T-helper 17 cell (primary cell): ENCODE measurements at regions not wholly inside any gene's neighbourhood (a gene's known extent, or its start where the extent isn't known, plus 50 kb on each side); places are given as distances from the start of the nearest gene placed in this dataset.

ENCODE experiments used
- ATAC-seq: fragments of 150-1000 bp; cut with Tn5 transposase; 2 replicates; pipeline ENCODE4 v1.10.0; 2021; ENCODE audit warnings: mild to moderate bottlenecking, moderate library complexity
- DNase-seq, 3 donors: peaks; one replicate each; pipeline versions ENCODE4 v3.0.0 to v3.0.0-alpha.2; 2020 to 2021
- H3K9me3 ChIP-seq: one replicate; pipeline ENCODE4 v1.7.0; 2013; ENCODE audit warnings: low read length, mild to moderate bottlenecking; ENCODE audit not compliant: control insufficient read depth, poor library complexity, severe bottlenecking
- H3K27ac Mint-ChIP-seq: one replicate; pipeline ENCODE4 v1.8.0; 2022; ENCODE audit warnings: mild to moderate bottlenecking, moderate library complexity, mixed read lengths
- H3K27me3 Mint-ChIP-seq: one replicate; pipeline ENCODE4 v1.8.0; 2022; ENCODE audit warnings: mixed read lengths
- H3K36me3 Mint-ChIP-seq: one replicate; pipeline ENCODE4 v1.8.0; 2022; ENCODE audit warnings: low read depth, mixed read lengths
- H3K4me1 Mint-ChIP-seq: one replicate; pipeline ENCODE4 v1.8.0; 2022; ENCODE audit warnings: mild to moderate bottlenecking, mixed read lengths
- H3K4me3 Mint-ChIP-seq: one replicate; pipeline ENCODE4 v1.8.0; 2022; ENCODE audit warnings: mild to moderate bottlenecking, moderate library complexity, mixed read lengths

DNA sequence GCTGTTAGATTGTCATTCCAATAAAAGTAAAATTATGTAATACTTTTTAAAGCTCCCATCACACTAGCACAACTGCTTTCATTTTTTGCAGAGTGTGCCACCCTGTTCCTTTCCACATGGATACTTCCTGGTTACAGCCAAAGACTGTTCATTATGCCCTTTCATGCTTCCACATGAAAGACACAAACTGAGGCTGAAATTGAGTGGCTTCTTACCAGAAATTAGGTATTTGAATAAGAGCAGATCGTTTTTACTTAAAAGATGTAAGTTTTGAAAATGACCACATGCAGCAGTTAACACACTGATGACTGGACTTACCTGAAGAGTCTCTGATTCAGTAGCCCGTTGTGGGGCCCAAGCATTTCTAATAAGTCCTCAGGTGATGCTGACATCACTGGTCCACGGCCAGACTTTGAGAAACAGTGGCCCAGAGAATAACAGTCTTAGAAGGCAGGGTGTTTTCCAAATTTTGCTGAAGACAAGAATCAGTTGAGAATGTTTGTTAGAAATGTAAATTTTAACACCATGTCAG, 187.6 kb upstream of the DMRT1 start:
- Mint-ChIP-seq H3K27me3 (peaks cover 12% of the 10 kb centered on the region), H3K4me3 (no peak overlapping the region), H3K36me3 (peaks cover 2% of the 10 kb centered on the region), H3K27ac (no peak overlapping the region), H3K4me1 (peaks cover 24% of the 10 kb centered on the region)
- DNase-seq (no peak), ATAC-seq (no peak)
- no peaks in the 10 kb centered on the region for H3K9me3 ChIP-seq

DNA sequence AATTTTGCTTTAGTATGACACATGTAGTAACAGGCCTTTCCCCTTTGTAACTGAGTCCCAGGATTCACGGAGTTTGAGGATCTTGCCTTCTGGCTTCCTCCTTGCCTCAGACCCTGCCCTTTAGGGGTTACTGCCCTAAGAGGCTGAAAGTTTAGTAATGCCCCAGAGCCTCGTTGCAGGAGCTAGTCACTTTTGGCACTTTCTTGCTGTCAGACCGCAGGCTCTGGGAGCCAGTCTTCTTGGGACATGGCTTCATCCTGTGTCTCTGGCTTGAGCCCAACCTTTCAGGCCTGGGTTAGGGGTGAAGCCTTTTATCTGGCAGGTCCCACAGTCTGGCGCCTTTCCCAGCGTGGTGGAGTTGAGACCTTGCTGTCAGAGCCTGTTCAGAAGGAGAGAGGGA, 185.6 kb upstream of the DMRT1 start:
- Mint-ChIP-seq H3K27ac (no peak overlapping the region), H3K36me3 (peaks cover 2% of the 10 kb centered on the region), H3K27me3 (peaks cover 12% of the 10 kb centered on the region), H3K4me1 (peaks cover 10% of the 10 kb centered on the region), H3K4me3 (no peak overlapping the region)
- no peak for ATAC-seq
- no peak for DNase-seq
- H3K9me3 ChIP-seq, result no peaks in the 10 kb centered on the region

DNA sequence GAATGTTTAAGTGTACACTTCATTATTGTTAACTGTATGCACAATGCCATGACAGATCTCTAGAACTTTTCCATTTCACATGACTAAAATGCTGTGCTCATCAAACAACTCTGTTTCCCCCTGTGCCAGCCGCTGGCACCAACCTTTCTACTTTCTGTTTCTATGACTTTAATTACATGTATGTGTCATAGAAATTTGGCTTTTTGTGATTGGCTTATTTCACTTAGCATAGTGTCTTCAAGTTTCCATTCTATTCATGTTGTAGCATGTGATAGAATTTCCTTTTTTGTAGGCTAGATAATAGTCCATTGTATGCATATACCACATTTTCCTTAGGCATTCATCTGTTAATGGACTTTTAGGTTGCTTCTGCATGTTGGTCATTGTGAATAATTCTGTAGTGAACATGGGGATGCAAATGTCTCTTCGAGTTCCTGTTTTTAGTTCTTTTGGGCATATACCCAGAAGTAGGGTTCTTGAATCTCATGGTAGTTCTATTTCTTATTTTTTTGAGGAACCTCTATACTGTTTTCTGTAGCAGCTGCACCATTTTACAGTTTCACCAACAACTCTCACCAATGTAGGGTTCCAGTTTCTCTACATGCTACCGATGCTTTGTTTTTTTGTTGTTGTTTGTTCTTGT, 184.4 kb upstream of the DMRT1 start:
- Mint-ChIP-seq H3K36me3 (peaks cover 2% of the 10 kb centered on the region), H3K27ac (no peak overlapping the region), H3K4me1 (peaks cover 10% of the 10 kb centered on the region), H3K27me3 (peaks cover 12% of the 10 kb centered on the region), H3K4me3 (no peak overlapping the region)
- ATAC-seq (no peak), DNase-seq (no peak)
- no peaks in the 10 kb centered on the region for H3K9me3 ChIP-seq

DNA sequence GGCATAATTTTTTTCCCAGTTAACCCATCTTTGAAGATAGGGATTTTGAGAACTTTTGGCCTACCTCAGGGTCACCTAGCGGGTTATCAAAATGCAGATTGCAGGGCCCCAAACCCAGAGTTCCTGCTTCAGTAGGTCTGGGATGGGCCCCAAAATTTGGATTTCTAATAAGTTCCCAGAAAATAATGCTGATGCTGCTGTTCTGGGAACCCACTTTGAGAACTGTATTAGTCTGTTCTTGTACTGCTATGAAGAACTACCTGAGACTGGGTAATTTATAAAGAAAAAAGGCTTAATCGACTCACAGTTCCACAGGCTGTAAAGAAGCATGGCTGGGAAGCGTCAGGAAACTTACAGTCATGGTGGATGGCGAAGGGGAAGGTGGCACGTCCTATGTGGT, 182.2 kb upstream of the DMRT1 start:
- Mint-ChIP-seq H3K4me1 (peaks cover 11% of the 10 kb centered on the region), H3K27ac (no peak overlapping the region), H3K27me3 (peaks cover 17% of the 10 kb centered on the region), H3K4me3 (no peak overlapping the region), H3K36me3 (peaks cover 2% of the 10 kb centered on the region)
- ATAC-seq (no peak), DNase-seq (no peak)
- H3K9me3 ChIP-seq, result peaks cover 2% of the 10 kb centered on the region

DNA sequence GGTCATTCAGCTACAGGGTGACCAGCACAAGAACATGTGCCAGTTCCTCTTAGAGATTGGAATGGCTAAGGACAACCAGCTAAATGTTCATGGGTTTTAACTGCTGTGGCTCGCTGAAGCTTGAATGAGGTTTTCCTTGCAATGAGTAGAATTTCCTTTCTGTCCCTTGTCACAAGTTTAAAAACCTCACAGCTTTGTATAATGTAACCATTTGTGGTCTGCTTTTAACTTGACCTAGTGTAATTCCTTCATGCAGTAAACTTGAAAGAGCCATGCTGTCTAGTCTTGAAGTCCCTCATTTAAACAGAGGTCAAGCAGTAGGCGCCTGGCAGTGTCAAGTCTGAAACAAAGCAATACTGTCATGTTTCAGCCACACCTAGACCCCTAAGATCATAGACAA, 181.3 kb upstream of the DMRT1 start:
- ATAC-seq, result no peak

DNA sequence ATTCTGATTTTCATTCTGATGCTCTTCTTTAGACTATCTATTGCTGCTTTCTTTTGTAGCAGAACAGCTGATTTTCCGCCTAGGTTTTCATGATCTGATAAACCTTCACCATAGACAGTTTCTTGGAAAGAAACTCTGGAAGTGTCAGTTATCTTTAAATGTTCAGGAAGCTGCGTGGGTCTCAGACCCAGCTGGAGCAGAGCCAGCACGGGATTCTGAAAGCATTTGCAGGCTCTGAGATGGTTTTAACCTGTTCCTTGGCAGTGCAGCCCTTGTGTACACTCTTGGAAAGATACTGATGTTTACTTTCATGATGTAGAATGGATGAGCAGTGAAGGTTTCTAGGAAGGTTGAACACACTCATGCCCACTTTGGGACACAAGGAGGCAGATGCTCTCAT, 178.0 kb upstream of the DMRT1 start:
- Mint-ChIP-seq H3K27ac (no peak overlapping the region), H3K4me1 (peaks cover 7% of the 10 kb centered on the region), H3K4me3 (no peak overlapping the region), H3K36me3 (no peaks in the 10 kb centered on the region), H3K27me3 (peaks cover 5% of the 10 kb centered on the region)
- peaks cover 2% of the 10 kb centered on the region for H3K9me3 ChIP-seq
- DNase-seq, result no peak
- ATAC-seq, result no peak

More for the DNA sequence above, 181.3 kb upstream of the DMRT1 start:
- H3K9me3 ChIP-seq, result peaks cover 2% of the 10 kb centered on the region
- Mint-ChIP-seq H3K4me1 (peaks cover 9% of the 10 kb centered on the region), H3K36me3 (peaks cover 2% of the 10 kb centered on the region), H3K27me3 (peaks cover 17% of the 10 kb centered on the region), H3K4me3 (no peak overlapping the region), H3K27ac (no peak overlapping the region)
- no peak for DNase-seq

DNA sequence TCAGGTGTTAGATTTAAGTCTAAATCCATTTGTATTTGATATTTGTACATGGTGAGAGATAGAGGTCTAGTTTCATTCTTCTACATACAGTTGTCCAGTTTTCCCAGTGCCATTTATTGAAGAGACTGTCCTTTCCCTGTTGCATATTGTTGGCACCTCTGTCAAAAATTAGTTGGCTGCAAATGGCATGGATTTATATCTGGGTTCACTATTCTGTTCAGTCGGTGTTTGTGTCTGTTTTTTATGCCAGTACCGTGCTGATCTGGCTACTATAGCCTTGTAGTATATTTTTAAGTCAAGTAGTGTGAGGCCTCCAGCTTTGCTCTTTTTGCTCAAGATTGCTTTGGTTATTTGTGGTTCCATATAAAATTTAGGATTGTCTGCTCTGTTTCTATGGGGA, 176.2 kb upstream of the DMRT1 start:
- H3K27me3 Mint-ChIP-seq, result peaks cover 5% of the 10 kb centered on the region
- H3K36me3 Mint-ChIP-seq, result no peaks in the 10 kb centered on the region
- no peak for DNase-seq
- no peak overlapping the region for H3K4me3 Mint-ChIP-seq
- peaks cover 7% of the 10 kb centered on the region for H3K4me1 Mint-ChIP-seq
- H3K9me3 ChIP-seq, result peaks cover 2% of the 10 kb centered on the region
- no peak overlapping the region for H3K27ac Mint-ChIP-seq
- no peak for ATAC-seq

DNA sequence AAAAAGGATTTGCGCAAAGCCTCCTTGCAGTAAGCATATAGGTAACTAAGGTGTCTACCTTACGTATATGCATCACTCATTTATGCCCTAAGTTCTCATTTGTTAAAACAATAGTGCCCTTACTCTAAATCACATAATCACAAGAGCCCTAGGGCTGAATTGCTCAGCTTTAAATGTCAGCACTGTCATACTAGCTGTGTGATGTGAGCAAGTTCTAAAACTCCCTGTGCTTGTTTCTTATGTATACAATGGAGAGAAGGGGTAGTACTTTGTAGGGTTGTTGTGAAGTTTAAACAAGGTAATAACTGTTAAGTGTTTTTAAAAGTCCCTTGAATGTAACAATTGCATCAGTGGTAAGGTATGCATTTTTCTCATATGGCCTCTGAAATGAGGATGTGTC, 169.5 kb upstream of the DMRT1 start:
- H3K9me3 ChIP-seq, result no peaks in the 10 kb centered on the region
- no peak overlapping the region for H3K27ac Mint-ChIP-seq
- peaks cover 6% of the 10 kb centered on the region for H3K27me3 Mint-ChIP-seq
- H3K4me3 Mint-ChIP-seq, result no peak overlapping the region
- H3K4me1 Mint-ChIP-seq, result peaks cover 2% of the 10 kb centered on the region
- DNase-seq (no peak), ATAC-seq (no peak)
- H3K36me3 Mint-ChIP-seq, result no peaks in the 10 kb centered on the region

DNA sequence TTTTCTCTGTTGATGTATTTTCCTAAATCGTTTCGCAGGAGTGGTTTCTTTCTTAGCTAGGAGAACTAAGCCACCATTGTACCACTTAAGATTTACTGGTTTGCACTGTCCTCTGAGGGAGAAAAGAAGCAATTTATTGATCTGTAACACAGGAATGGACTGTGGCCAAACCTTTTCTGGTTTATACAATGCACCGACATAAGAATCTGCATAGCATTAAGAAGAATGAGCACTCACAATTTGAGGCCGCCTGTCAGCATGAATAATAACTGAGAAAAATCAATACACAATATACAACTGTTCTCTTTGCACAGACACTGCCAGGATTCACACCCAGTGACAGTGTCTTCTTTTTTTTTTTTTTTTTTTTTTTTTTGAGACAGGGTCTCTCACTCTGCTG, 168.6 kb upstream of the DMRT1 start:
- peaks cover 9% of the 10 kb centered on the region for H3K4me1 Mint-ChIP-seq
- H3K27ac Mint-ChIP-seq, result no peak overlapping the region
- DNase-seq (no peak), ATAC-seq (no peak)
- peaks cover 6% of the 10 kb centered on the region for H3K27me3 Mint-ChIP-seq
- no peak overlapping the region for H3K4me3 Mint-ChIP-seq
- H3K36me3 Mint-ChIP-seq, result no peaks in the 10 kb centered on the region
- H3K9me3 ChIP-seq, result no peaks in the 10 kb centered on the region

DNA sequence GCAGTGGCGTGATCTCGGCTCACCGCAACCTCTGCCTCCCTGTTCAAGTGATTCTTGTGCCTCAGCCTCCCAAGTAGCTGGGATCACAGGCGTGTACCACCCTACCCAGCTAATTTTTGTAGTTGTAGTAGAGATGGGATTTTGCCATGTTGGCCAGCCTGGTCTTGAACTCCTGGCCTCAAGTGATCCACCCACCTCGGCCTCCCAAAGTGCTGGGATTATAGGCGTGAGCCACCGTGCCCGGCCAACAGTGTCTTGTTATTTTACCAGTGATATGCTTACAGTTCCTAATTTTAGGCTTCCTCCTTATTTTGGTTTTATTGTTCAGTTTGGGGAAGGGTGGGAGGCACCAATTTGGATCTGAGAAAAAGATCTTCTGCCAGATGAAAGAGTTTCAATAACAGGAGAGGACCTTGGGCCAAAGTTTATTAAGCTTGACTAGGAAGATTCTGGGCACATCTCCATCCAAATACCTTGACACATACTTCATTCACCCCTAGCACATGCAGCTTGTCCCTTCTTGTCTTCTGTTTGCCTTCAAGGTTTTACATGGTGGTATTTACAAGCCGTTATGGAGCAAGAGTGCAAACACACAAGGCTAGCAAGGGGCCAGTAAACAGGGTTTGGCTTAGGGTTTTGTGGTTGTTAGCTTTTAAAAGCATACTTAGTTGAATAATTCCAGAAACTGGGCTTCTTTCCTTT, 168.1 kb upstream of the DMRT1 start:
- Mint-ChIP-seq H3K27ac (no peak overlapping the region), H3K27me3 (peaks cover 6% of the 10 kb centered on the region), H3K4me3 (no peak overlapping the region), H3K4me1 (peaks cover 9% of the 10 kb centered on the region), H3K36me3 (no peaks in the 10 kb centered on the region)
- no peak for ATAC-seq
- no peaks in the 10 kb centered on the region for H3K9me3 ChIP-seq
- DNase-seq, result no peak

DNA sequence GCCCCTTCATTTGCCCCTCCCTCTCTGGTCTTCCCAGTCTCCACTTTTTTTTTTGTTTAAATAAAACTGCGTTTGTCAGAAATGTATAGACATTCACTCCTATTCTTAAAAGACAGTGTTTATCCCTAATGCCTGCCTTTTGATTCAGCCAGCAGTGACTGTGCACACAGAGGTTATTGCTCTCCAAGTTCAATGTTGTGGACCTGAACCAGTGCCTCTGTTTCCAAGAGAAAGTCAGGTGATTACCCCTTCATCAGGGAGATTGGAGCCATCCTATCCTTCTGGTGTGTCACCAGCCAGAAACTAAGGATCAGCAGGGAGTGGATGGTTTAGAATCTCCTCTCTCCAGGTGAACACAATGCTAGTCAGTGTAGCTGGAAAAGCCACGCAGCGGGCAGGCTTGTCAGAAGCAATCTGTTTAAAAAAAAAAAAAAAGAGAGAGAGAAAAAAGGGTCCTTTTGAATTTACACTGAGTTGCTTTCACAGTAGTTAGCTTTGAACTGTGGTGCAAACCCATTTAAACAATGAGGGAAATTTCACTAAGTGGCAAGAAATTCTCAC, 167.5 kb upstream of the DMRT1 start:
- H3K9me3 ChIP-seq, result no peaks in the 10 kb centered on the region
- ATAC-seq, result no peak
- Mint-ChIP-seq H3K27me3 (peaks cover 6% of the 10 kb centered on the region), H3K36me3 (peaks cover 4% of the 10 kb centered on the region), H3K27ac (no peak overlapping the region), H3K4me3 (no peak overlapping the region), H3K4me1 (peaks cover 11% of the 10 kb centered on the region)
- DNase-seq, result no peak

DNA sequence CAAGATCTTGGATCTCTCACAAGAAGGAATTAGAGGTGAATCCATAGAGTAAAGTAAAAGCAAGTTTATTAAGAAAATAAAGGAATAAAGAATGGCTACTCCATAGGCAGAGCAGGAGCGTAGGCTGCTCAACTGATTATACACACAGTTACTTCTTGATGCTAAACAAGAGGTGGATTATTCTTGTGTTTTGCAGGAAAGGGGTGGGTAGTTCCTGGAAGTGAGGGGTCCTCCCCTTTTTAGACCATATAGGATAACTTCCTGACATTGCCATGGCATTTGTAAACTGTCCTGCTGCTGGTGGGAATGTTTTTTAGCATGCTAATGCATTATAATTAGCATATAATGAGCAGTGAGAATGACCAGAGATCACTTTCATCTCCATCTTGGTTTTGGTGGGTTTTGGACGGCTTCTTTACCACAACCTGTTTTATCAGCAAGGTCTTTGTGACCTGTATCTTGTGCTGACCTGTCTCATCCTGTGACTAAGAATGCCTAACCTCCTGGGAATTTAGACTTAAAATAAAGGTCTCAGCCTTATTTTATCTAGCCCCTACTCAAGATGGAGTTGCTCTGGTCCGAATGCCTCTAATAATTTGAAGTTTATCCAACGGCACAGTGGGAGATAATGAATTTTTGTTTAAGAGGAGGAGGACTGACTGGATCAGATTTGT, 165.7 kb upstream of the DMRT1 start:
- ATAC-seq, result no peak
- DNase-seq, result no peak
- peaks cover 6% of the 10 kb centered on the region for H3K27me3 Mint-ChIP-seq
- H3K4me3 Mint-ChIP-seq, result no peak overlapping the region
- no peak overlapping the region for H3K27ac Mint-ChIP-seq
- peaks cover 4% of the 10 kb centered on the region for H3K36me3 Mint-ChIP-seq
- H3K9me3 ChIP-seq, result no peaks in the 10 kb centered on the region
- H3K4me1 Mint-ChIP-seq, result peaks cover 11% of the 10 kb centered on the region

DNA sequence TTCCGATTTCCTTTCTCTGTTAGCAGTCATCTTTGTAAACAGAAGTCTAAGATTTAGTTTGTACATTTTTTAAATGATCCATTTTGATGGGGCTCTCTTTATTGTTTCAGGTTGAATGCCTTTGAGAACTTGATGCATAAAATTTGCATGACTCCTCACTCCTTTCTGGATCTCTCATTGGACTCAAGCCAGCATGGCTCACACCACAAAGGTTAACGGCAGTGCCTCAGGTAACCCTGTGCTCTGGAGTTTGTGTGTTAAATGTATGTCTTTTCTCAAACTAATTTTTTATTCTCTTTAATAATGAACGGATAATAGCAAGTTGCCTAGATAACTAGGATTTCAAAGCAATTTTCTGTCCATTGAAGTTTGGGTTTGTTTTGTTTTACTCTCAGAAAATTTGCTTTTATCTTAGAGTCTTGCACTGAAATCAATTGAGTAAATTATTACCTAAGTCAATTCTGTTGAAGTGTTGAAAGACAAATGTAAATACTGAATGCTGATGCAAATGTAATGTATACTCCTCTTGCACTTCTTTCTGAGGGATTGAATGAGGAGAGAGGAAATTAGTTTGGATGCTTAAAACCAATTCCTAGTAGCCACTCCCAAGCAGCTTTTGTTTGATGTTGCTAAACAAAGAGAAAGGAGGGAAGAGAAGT, 164.6 kb upstream of the DMRT1 start:
- DNase-seq, result no peak
- peak overlapping the region; percentile 83 for H3K4me3 Mint-ChIP-seq
- no peak for ATAC-seq
- no peak overlapping the region for H3K27ac Mint-ChIP-seq
- peaks cover 4% of the 10 kb centered on the region for H3K36me3 Mint-ChIP-seq
- no peaks in the 10 kb centered on the region for H3K9me3 ChIP-seq
- H3K4me1 Mint-ChIP-seq, result peaks cover 11% of the 10 kb centered on the region
- peaks cover 6% of the 10 kb centered on the region for H3K27me3 Mint-ChIP-seq
